ENCODE measurements at regions not wholly inside any gene's neighbourhood (a gene's known extent, or its start where the extent isn't known, plus 50 kb on each side); places are given as distances from the start of the nearest gene placed in this dataset.

GRCh38 chr3:106452096-106452495, 583.3 kb upstream of the CBLB start:
- no peak for DNase-seq (ENCODE audit: low read depth)
- TF ChIP-seq CTCF (IDR thresholded peaks at IDR 0.05; ENCODE audit: insufficient read depth, low read length): no peak

GRCh38 chr3:106454497-106454896, 585.7 kb upstream of the CBLB start:
- H3K4me3 ChIP-seq (ENCODE audit: low read depth, low read length): no peak overlapping the region
- DNase-seq (ENCODE audit: low read depth): no peak
- no peak for TF ChIP-seq CTCF (IDR thresholded peaks at IDR 0.05; ENCODE audit: insufficient read depth, low read length)

More at GRCh38 chr3:106452096-106452495, 583.3 kb upstream of the CBLB start:
- H3K4me3 ChIP-seq (ENCODE audit: low read depth, low read length): no peak overlapping the region

- no peak for TF ChIP-seq CTCF (IDR thresholded peaks at IDR 0.05; ENCODE audit: insufficient read depth, low read length)
- H3K4me3 ChIP-seq (ENCODE audit: low read depth, low read length): no peak overlapping the region
- peak; percentile 95 for DNase-seq (ENCODE audit: low read depth)
Measured at GRCh38 chr3:106457281-106458180, 588.7 kb upstream of the CBLB start.

DNA sequence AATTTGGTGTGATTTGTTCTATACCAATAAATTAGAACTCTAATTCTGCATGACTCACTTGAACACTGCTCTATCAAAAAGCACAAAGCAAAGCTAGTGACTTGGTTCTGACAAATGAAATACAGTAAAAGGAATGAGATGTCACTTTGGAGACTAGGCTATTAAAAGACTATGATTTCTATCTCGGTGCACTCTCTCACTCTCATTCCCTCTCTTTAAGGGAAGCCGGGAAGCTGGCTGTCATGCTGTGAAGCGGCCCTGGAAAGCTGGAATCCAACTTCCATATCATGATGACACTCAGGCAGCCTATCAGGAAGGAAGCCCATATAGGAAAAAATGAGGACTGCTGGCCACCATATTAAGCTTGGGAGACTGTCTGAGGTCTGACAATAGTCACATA, 590.1 kb upstream of the CBLB start:
- no peak for TF ChIP-seq CTCF (IDR thresholded peaks at IDR 0.05; ENCODE audit: insufficient read depth, low read length)
- no peak overlapping the region for H3K4me3 ChIP-seq (ENCODE audit: low read depth, low read length)
- no peak for DNase-seq (ENCODE audit: low read depth)

- H3K4me3 ChIP-seq (ENCODE audit: low read depth, low read length): no peak overlapping the region
- no peak for TF ChIP-seq CTCF (IDR thresholded peaks at IDR 0.05; ENCODE audit: insufficient read depth, low read length)
- DNase-seq (ENCODE audit: low read depth): no peak
Measured at GRCh38 chr3:106466881-106467280, 598.1 kb upstream of the CBLB start.

DNA sequence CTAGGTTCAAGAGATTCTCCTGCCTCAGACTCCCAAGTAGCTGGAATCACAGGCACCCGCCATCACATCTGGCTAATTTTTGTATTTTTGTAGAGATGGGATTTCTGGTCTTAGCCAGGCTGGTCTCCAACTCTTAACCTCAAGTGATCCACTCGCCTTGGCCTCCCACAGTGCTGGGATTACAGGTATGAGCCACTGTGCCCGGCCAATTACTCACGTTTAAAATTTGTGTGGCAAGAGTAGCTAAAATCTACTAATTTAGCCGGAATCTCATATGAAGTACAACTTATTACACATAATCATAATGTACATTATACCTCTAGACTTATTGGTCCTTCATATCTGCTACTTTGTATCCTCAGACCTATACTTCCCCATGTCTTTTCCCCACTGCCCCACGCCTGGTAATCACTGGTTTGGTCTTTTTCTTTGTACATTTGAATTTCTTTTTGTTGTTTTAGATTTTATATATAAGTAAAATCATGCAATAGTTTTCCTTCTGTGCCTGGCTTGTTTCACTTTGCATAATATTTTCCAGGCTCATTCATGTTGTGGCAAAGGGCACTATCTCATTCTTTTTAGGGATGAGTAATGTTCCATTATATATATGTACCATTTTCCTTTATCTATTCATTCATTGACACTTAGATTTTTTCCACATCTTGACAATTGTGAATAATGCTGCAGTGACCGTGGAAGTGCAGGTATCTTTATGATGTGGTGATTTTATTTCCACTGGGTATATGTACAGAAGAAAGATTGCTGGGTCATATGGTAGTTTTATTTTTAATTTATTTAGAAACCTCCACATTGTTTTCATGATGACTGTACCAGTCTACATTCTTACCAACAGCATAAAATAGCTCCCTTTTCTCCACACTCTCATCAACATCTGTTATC, 605.0 kb upstream of the CBLB start:
- DNase-seq (ENCODE audit: low read depth): no peak
- TF ChIP-seq CTCF (IDR thresholded peaks at IDR 0.05; ENCODE audit: insufficient read depth, low read length): no peak
- H3K4me3 ChIP-seq (ENCODE audit: low read depth, low read length): no peak overlapping the region
